ENCODE measurements at regions not wholly inside any gene's neighbourhood (a gene's known extent, or its start where the extent isn't known, plus 50 kb on each side); places are given as distances from the start of the nearest gene placed in this dataset.
A peak's percentile ranks its signal among the peaks of the same experiment; 100 is the strongest.

GRCh38 chr2:8484502-8485283, 197.2 kb upstream of the ID2 start:
- no peak for DNase-seq

GRCh38 chr2:8485736-8486135, 196.1 kb upstream of the ID2 start:
- no peak for DNase-seq

GRCh38 chr2:8486141-8486540, 195.7 kb upstream of the ID2 start:
- no peak for DNase-seq

- DNase-seq: no peak
These were observed 194.4 kb upstream of the ID2 start for GRCh38 chr2:8487461-8487932.

GRCh38 chr2:8488001-8488738, 193.7 kb upstream of the ID2 start:
- no peak for DNase-seq

GRCh38 chr2:8489221-8489620, 192.6 kb upstream of the ID2 start:
- DNase-seq: no peak

- DNase-seq: no peak
These were observed 192.1 kb upstream of the ID2 start for GRCh38 chr2:8489751-8490150.

- DNase-seq: no peak
These were observed 191.6 kb upstream of the ID2 start for GRCh38 chr2:8490166-8490721.

- peak; percentile 95 for DNase-seq
These were observed 190.4 kb upstream of the ID2 start for GRCh38 chr2:8491296-8492027.

GRCh38 chr2:8494151-8494550, 187.7 kb upstream of the ID2 start:
- no peak for DNase-seq

GRCh38 chr2:8494589-8494988, 187.3 kb upstream of the ID2 start:
- DNase-seq: no peak

GRCh38 chr2:8495189-8495989, 186.5 kb upstream of the ID2 start:
- no peak for DNase-seq

GRCh38 chr2:8496079-8496478, 185.8 kb upstream of the ID2 start:
- DNase-seq: no peak

GRCh38 chr2:8496617-8497016, 185.2 kb upstream of the ID2 start:
- no peak for DNase-seq

- DNase-seq: no peak
These were observed 182.9 kb upstream of the ID2 start for GRCh38 chr2:8498994-8499393.

- DNase-seq: no peak
These were observed 181.5 kb upstream of the ID2 start for GRCh38 chr2:8500124-8501054.

- no peak for DNase-seq
These were observed 180.7 kb upstream of the ID2 start for GRCh38 chr2:8501061-8501720.

- DNase-seq: no peak
These were observed 179.5 kb upstream of the ID2 start for GRCh38 chr2:8502316-8502715.

- DNase-seq: no peak
These were observed 176.4 kb upstream of the ID2 start for GRCh38 chr2:8505311-8505920.

GRCh38 chr2:8506746-8507145, 175.1 kb upstream of the ID2 start:
- no peak for DNase-seq

Measured in NCI-H82 (cell line).